ENCODE measurements at regions not wholly inside any gene's neighbourhood (a gene's known extent, or its start where the extent isn't known, plus 50 kb on each side); places are given as distances from the start of the nearest gene placed in this dataset.

DNA sequence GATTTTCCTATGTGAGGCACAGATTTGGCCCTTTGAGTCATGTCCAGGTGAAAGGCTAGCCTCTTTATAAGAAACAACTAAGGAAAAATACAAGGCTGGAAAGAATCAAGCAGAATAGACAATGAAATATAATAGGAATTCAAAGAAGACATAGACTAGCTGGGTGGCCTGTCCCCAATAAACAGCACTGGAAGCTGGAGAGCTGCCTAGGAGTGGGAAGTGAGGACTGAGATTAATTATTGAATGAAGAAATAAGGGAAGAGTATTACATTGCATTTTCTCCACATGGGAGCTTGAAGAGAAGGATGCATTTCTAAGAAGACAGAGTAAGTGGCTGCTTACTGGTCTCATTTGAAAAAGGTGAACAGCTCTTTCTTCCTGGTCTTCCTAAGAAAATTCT lies 100.0 kb downstream of the CCDC34 start:
- no peaks in the 10 kb centered on the region for H3K9me3 ChIP-seq
- H3K4me1 ChIP-seq: no peaks in the 10 kb centered on the region
- no peaks in the 10 kb centered on the region for H3K27me3 ChIP-seq
- intact Hi-C loops (cut with DNase I; ENCODE audit: low total_unique reads) (no loop called here), in situ Hi-C loops (cut with MboI; ENCODE audit: low pct_ligation_motif_present in 1 of 4, low pct_unique_long_range_greater_than_20kb in 1 of 4, low sequenced_read_pairs in 3 of 4) (no loop called here)
- H3K27ac ChIP-seq: no peak overlapping the region
- TF ChIP-seq EP300 (IDR thresholded peaks at IDR 0.05; ENCODE audit: low read depth) (no peak), POLR2A (IDR thresholded peaks at IDR 0.05) (no peak), POLR2AphosphoS5 (IDR thresholded peaks at IDR 0.05) (no peak)
- TF ChIP-seq, protein P1, sequence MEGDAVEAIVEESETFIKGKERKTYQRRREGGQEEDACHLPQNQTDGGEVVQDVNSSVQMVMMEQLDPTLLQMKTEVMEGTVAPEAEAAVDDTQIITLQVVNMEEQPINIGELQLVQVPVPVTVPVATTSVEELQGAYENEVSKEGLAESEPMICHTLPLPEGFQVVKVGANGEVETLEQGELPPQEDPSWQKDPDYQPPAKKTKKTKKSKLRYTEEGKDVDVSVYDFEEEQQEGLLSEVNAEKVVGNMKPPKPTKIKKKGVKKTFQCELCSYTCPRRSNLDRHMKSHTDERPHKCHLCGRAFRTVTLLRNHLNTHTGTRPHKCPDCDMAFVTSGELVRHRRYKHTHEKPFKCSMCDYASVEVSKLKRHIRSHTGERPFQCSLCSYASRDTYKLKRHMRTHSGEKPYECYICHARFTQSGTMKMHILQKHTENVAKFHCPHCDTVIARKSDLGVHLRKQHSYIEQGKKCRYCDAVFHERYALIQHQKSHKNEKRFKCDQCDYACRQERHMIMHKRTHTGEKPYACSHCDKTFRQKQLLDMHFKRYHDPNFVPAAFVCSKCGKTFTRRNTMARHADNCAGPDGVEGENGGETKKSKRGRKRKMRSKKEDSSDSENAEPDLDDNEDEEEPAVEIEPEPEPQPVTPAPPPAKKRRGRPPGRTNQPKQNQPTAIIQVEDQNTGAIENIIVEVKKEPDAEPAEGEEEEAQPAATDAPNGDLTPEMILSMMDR (IDR thresholded peaks at IDR 0.05): no peak
- DNase-seq: no peak
- H3K4me3 ChIP-seq: no peak overlapping the region
- H3K36me3 ChIP-seq: no peaks in the 10 kb centered on the region

DNA sequence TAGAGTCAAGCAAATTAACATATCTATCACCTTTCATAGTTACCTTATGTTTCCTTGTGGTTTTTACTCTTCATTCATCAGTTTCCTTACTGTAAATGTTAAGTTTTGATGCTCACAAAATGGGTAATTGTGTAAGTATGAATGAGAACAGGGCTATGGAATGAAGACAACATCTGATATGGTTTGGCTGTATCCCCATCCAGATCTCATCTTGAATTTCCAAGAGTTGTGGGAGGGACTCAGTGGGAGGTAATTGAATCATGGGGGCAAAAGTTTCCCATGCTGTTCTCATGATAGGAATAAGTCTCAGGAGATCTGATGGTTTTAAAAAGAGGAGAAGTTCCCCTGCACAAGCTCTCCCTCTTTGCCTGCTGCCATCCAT lies 107.6 kb downstream of the CCDC34 start:
- Histone ChIP-seq H3K27ac (no peak overlapping the region), H3K9me3 (no peaks in the 10 kb centered on the region), H3K27me3 (no peaks in the 10 kb centered on the region), H3K4me1 (no peaks in the 10 kb centered on the region), H3K36me3 (no peaks in the 10 kb centered on the region), H3K4me3 (no peak overlapping the region)
- DNase-seq: no peak
- in situ Hi-C loops (cut with MboI; ENCODE audit: low pct_ligation_motif_present in 1 of 4, low pct_unique_long_range_greater_than_20kb in 1 of 4, low sequenced_read_pairs in 3 of 4) (no loop called here), intact Hi-C loops (cut with DNase I; ENCODE audit: low total_unique reads) (no loop called here)
- TF ChIP-seq EP300 (IDR thresholded peaks at IDR 0.05; ENCODE audit: low read depth) (no peak), POLR2AphosphoS5 (IDR thresholded peaks at IDR 0.05) (no peak), POLR2A (IDR thresholded peaks at IDR 0.05) (no peak)
- TF ChIP-seq, protein P1 (IDR thresholded peaks at IDR 0.05): no peak

DNA sequence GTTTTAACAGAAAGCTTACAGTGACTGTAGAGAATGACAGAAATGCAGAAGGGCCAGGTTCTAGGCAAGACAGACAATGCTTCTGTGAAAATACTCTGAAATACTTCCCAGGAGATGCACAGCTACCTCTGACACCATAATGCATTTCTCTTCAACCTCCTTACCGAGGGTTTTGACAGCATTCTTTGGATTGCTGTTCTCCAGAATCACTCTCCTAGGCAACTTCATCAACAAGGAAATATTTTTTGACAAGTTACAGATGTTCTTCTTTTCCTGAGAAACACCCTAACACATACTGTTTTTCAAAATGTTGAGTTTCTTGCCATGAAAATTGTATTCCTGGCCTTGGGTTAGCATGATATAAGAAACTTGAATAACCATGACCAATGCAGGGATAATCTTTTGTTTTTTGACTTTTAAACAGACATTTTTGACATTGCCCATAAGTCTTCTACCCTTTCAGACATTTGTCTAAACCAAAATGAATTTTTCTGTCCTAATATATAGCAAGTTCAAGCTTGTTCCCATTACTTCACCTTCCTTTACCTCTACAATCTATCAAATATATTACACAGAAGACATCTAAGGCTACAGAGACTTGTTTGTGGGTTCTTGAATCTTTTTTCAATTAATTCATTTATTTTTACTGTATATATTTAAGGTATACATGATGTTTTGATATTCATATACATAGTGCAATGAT lies 108.1 kb downstream of the CCDC34 start:
- Histone ChIP-seq H3K27ac (no peak overlapping the region), H3K4me3 (no peak overlapping the region), H3K9me3 (no peaks in the 10 kb centered on the region), H3K4me1 (no peaks in the 10 kb centered on the region), H3K27me3 (no peaks in the 10 kb centered on the region), H3K36me3 (no peaks in the 10 kb centered on the region)
- DNase-seq: no peak
- intact Hi-C loops (cut with DNase I; ENCODE audit: low total_unique reads): no loop called here
- 50 to 63% methylated on average over 1 of the region's 1 CpG for WGBS, 2 donors (ENCODE audit: low coverage in 1 of 2)
- TF ChIP-seq POLR2A (IDR thresholded peaks at IDR 0.05): no peak
- no peak for TF ChIP-seq POLR2AphosphoS5 (IDR thresholded peaks at IDR 0.05)
- no peak for TF ChIP-seq EP300 (IDR thresholded peaks at IDR 0.05; ENCODE audit: low read depth)
- in situ Hi-C loops (cut with MboI; ENCODE audit: low pct_ligation_motif_present in 1 of 4, low pct_unique_long_range_greater_than_20kb in 1 of 4, low sequenced_read_pairs in 3 of 4): no loop called here

DNA sequence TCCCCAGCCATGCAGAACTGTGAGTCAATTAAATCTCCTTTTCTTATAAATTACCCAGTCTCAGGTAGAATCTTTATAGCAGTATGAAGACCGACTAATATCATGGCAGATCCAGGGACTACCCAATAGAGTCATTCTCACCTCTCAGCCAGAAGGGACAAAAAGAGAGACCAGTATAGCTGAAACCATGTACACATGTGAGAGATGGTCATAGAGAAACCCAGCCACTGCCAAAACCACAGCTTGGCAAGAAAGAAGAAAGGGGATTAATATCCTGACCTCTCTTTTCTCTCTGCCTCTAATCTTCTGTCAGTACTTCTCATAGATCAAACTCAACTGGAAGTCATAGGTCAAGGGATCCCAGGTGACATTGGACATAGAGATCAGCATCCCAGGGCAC lies 109.8 kb downstream of the CCDC34 start:
- in situ Hi-C loops (cut with MboI; ENCODE audit: low pct_ligation_motif_present in 1 of 4, low pct_unique_long_range_greater_than_20kb in 1 of 4, low sequenced_read_pairs in 3 of 4): no loop called here
- 83% methylated on average over 1 of the region's 1 CpG; no CpG with 5 or more reads in 1 of the 2 donors for WGBS, 2 donors (ENCODE audit: low coverage in 1 of 2)
- intact Hi-C loops (cut with DNase I; ENCODE audit: low total_unique reads): no loop called here
- Histone ChIP-seq H3K27ac (no peak overlapping the region), H3K9me3 (no peaks in the 10 kb centered on the region), H3K4me1 (no peaks in the 10 kb centered on the region), H3K4me3 (no peak overlapping the region), H3K36me3 (no peaks in the 10 kb centered on the region), H3K27me3 (no peaks in the 10 kb centered on the region)
- TF ChIP-seq EP300 (IDR thresholded peaks at IDR 0.05; ENCODE audit: low read depth) (no peak), POLR2A (IDR thresholded peaks at IDR 0.05) (no peak), POLR2AphosphoS5 (IDR thresholded peaks at IDR 0.05) (no peak)
- TF ChIP-seq, protein P1 (IDR thresholded peaks at IDR 0.05): no peak
- no peak for DNase-seq

Measured in transverse colon (tissue), 4 donors.